K562 (cell line): ENCODE measurements at regions not wholly inside any gene's neighbourhood (a gene's known extent, or its start where the extent isn't known, plus 50 kb on each side); places are given as distances from the start of the nearest gene placed in this dataset.

Experiments used
- ATAC-seq: fragments of 200-7000 bp; cut with Tn5 transposase; 3 replicates; pipeline ENCODE4 v1.9.1; 2020; ENCODE audit warnings: moderate library complexity
- BruUV-seq: library from RNA; stranded (reverse); fragments of 400-500 nt; replicated peaks from 2 replicates; lab custom pipeline; 2021; lab: Mats Ljungman, UMichigan
- CTCF ChIA-PET: fragments of 300-600 bp; formaldehyde crosslinking; extraction: SDS; loops from one replicate; lab custom pipeline; 2021; ENCODE audit warnings: low intra/inter-chr PET ratio; lab: Yijun Ruan, JAX
- POLR2A ChIA-PET: fragments of 300-600, 350-650 bp; sonication (Branson Sonifier 250); formaldehyde crosslinking; extraction: SDS; loops from one replicate; lab custom pipeline; 2021; ENCODE audit warnings: antibody characterized with exemption, inconsistent platforms; lab: Yijun Ruan, JAX
- DNase-seq, 4 experiments: peaks; one replicate each; pipeline versions ENCODE4 v3.0.0 to v3.0.0-alpha.2; 2011 to 2018; ENCODE audit warnings: low spot score in 3 of 4, mixed read lengths in 3 of 4; ENCODE audit errors: extremely low read depth in 1 of 4
- FAIRE-seq: peaks from 2 replicates; lab custom pipeline; 2011; peaks lifted over from hg19 to GRCh38; lab: Jason Lieb, UNC
- H2AFZ ChIP-seq: 2 replicates; pipeline ENCODE4 v1.6.0; 2011; ENCODE audit warnings: low read depth, low read length, control low read depth, inconsistent platforms
- H3K27ac ChIP-seq: fragments of 200-600 bp; 3 replicates; pipeline ENCODE4 v1.8.0; 2011; ENCODE audit warnings: low read depth, mild to moderate bottlenecking, control low read depth, inconsistent platforms, low read length, moderate library complexity, mixed read lengths; ENCODE audit errors: extremely low read depth
- H3K27me3 ChIP-seq, 2 experiments: fragments of 300-600 bp in 1 of 2; 2 replicates in 1 of 2; 3 replicates in 1 of 2; pipeline versions ENCODE4 v1.6.0 to v1.8.0; 2011; ENCODE audit warnings: inconsistent platforms in 2 of 2, low read length in 2 of 2, mild to moderate bottlenecking in 1 of 2, mixed read lengths in 1 of 2, moderate library complexity in 1 of 2; ENCODE audit not compliant: control insufficient read depth in 2 of 2, insufficient read depth in 2 of 2
- H3K36me3 ChIP-seq: fragments of 300-600 bp; 3 replicates; pipeline ENCODE4 v1.8.0; 2011; ENCODE audit warnings: mild to moderate bottlenecking, low read length, inconsistent platforms; ENCODE audit not compliant: control insufficient read depth, insufficient read depth
- H3K4me1 ChIP-seq, 2 experiments: fragments of 200-600 bp in 1 of 2; replicated peaks in 1 of 2; 2 replicates in 1 of 2; 3 replicates in 1 of 2; pipeline versions ENCODE4 v1.5.1 to v1.8.0; 2011; ENCODE audit warnings: inconsistent platforms in 2 of 2, low read length in 2 of 2, mild to moderate bottlenecking in 1 of 2, mixed read lengths in 1 of 2, moderate library complexity in 1 of 2; ENCODE audit not compliant: control insufficient read depth in 2 of 2, insufficient read depth in 2 of 2
- H3K4me2 ChIP-seq: 2 replicates; pipeline ENCODE4 v1.6.1; 2011; ENCODE audit warnings: low read length, control low read depth, inconsistent platforms, mixed read lengths; ENCODE audit not compliant: insufficient read depth
- H3K4me3 ChIP-seq: fragments of 200-600 bp; sonication (generic), shearing (Covaris generic); 2 replicates; pipeline ENCODE4 v1.5.1; 2016; ENCODE audit warnings: control low read depth, inconsistent platforms
- H3K79me2 ChIP-seq: fragments of 200-600 bp; 3 replicates; pipeline ENCODE4 v1.8.0; 2011; ENCODE audit warnings: low read length, inconsistent platforms; ENCODE audit not compliant: control insufficient read depth, insufficient read depth
- H3K9ac ChIP-seq, 2 experiments: 2 replicates each; pipeline versions ENCODE4 v1.6.0 to v1.6.1; 2011; ENCODE audit warnings: low read depth in 2 of 2, low read length in 2 of 2, control low read depth in 1 of 2, inconsistent platforms in 1 of 2, mild to moderate bottlenecking in 1 of 2, mixed read lengths in 1 of 2; ENCODE audit not compliant: insufficient read depth in 1 of 2
- H3K9me1 ChIP-seq: one replicate; pipeline ENCODE4 v1.6.0; 2011; ENCODE audit warnings: inconsistent platforms, mild to moderate bottlenecking, low read length, moderate library complexity; ENCODE audit not compliant: control insufficient read depth, insufficient read depth
- H3K9me3 ChIP-seq: replicated peaks from 2 replicates; pipeline ENCODE4 v1.5.1; 2011; ENCODE audit warnings: low read depth, low read length, inconsistent platforms; ENCODE audit not compliant: control insufficient read depth, insufficient read depth
- H4K20me1 ChIP-seq: replicated peaks from 2 replicates; pipeline ENCODE4 v1.6.1; 2011; ENCODE audit warnings: low read length, inconsistent platforms, mixed read lengths; ENCODE audit not compliant: control insufficient read depth, insufficient read depth
- CCAR2 ChIP-seq: fragments of 200-400 bp; formaldehyde crosslinking; IDR thresholded peaks from 2 replicates; pipeline ENCODE4 v1.6.1; 2017; ENCODE audit warnings: mild to moderate bottlenecking, low read depth, low read length
- COPS2 ChIP-seq: fragments of 450-650 bp; conservative IDR thresholded peaks from 2 replicates; pipeline ENCODE4 v1.6.1; 2016; ENCODE audit warnings: mild to moderate bottlenecking, moderate library complexity
- E2F6 ChIP-seq, 2 experiments: IDR thresholded peaks; 2 replicates each; pipeline ENCODE4 v1.6.1; 2011; ENCODE audit warnings: borderline replicate concordance in 1 of 2, control low read depth in 1 of 2, low read depth in 1 of 2, low read length in 1 of 2, mild to moderate bottlenecking in 1 of 2, mixed read lengths in 1 of 2, moderate library complexity in 1 of 2; ENCODE audit not compliant: insufficient read depth in 1 of 2, insufficient read length in 1 of 2, poor library complexity in 1 of 2, severe bottlenecking in 1 of 2; ENCODE audit errors: extremely low read depth in 1 of 2
- HMBOX1 ChIP-seq: sonication (generic); IDR thresholded peaks from 2 replicates; pipeline ENCODE4 v1.6.1; 2016
- MEIS2 ChIP-seq: fragments of 450-650 bp; IDR thresholded peaks from 2 replicates; pipeline ENCODE4 v1.6.1; 2014; ENCODE audit warnings: mild to moderate bottlenecking; ENCODE audit not compliant: partially characterized antibody
- PBX2 ChIP-seq, 2 experiments: IDR thresholded peaks in 1 of 2; conservative IDR thresholded peaks in 1 of 2; 2 replicates each; pipeline ENCODE4 v1.6.1; 2016; ENCODE audit warnings: low read depth in 2 of 2, mild to moderate bottlenecking in 1 of 2, missing compliant biosample characterization in 1 of 2, missing genetic modification characterization in 1 of 2, moderate library complexity in 1 of 2
- PURB ChIP-seq: sonication (generic); formaldehyde crosslinking; IDR thresholded peaks from 2 replicates; pipeline ENCODE4 v1.9.0; 2021; ENCODE audit warnings: low read depth, mild to moderate bottlenecking, missing genetic modification reagents
- RBM15 ChIP-seq: fragments of 200-400 bp; formaldehyde crosslinking; IDR thresholded peaks from 2 replicates; pipeline ENCODE4 v1.6.1; 2018; ENCODE audit warnings: mild to moderate bottlenecking, low read length, moderate library complexity; ENCODE audit not compliant: insufficient read depth
- ZBTB33 ChIP-seq: sonication (generic); formaldehyde crosslinking; IDR thresholded peaks from 2 replicates; pipeline ENCODE4 v1.8.1; 2023; ENCODE audit warnings: mild to moderate bottlenecking, missing genetic modification reagents
- ZNF280B ChIP-seq: fragments of 250-450 bp; sonication (Bioruptor Pico); IDR thresholded peaks from 2 replicates; pipeline ENCODE4 v1.5.1; 2021; ENCODE audit warnings: mild to moderate bottlenecking
- WGBS: fragments of 100-300 bp; shearing (Covaris generic); methylation state at CpG from one replicate; pipeline ENCODE4 v1.1.6; 2016; ENCODE audit warnings: low coverage, mixed read lengths; ENCODE audit not compliant: insufficient coverage; ENCODE audit errors: missing lambda C conversion rate; 5-methylcytosine and 5-hydroxymethylcytosine counted together
- in situ Hi-C: fragments of 300-500 bp; cut with MboI; formaldehyde crosslinking; loops from 4 replicates; pipeline ENCODE4 v1.15.0; 2018; ENCODE audit warnings: inconsistent platforms, mixed read lengths
- intact Hi-C: fragments of 100-400 bp; cut with micrococcal nuclease; formaldehyde crosslinking; loops from 2 replicates; pipeline ENCODE4 v1.14.2; 2022

- FAIRE-seq: no peak
- 4% methylated on average over 11 of the region's 11 CpGs for WGBS
- Histone ChIP-seq H2AFZ (no peak overlapping the region), H3K9ac (no peak overlapping the region), H3K4me1 (no peaks in the 10 kb centered on the region), H3K9me1 (no peaks in the 10 kb centered on the region), H3K4me3 (no peak overlapping the region), H3K79me2 (no peaks in the 10 kb centered on the region), H3K4me2 (no peak overlapping the region), H3K36me3 (no peaks in the 10 kb centered on the region), H3K27ac (no peak overlapping the region), H3K9me3 (no peaks in the 10 kb centered on the region; the same call in 1 of the 2 replicates), H4K20me1 (no peaks in the 10 kb centered on the region), H3K27me3 (peaks cover 23 to 40% of the 10 kb centered on the region in 2 experiments)
- CTCF ChIA-PET: no interaction called here
- in situ Hi-C loops (no loop called here), intact Hi-C loops (no loop called here)
- POLR2A ChIA-PET: no interaction called here
- no peak for ATAC-seq
- no peak for TF ChIP-seq COPS2
- no peak for TF ChIP-seq RBM15
- TF ChIP-seq HMBOX1: peak; percentile 29; the same call in 1 of the 2 replicates
- no peak for TF ChIP-seq ZNF280B
- TF ChIP-seq PBX2 (CRISPR knock-in tag; IDR thresholded peaks at IDR 0.05; ENCODE audit: low read depth): no peak
- peak; percentile 82 for TF ChIP-seq PBX2 (tag; conservative IDR thresholded peaks at IDR 0.05; ENCODE audit: low read depth)
- no peak for TF ChIP-seq PURB
- TF ChIP-seq CCAR2: no peak
- peak; percentile 33 for TF ChIP-seq MEIS2
- TF ChIP-seq ZBTB33 (CRISPR knock-in tag): no peak
- no peak for TF ChIP-seq E2F6 (IDR thresholded peaks at IDR 0.05; ENCODE audit: borderline replicate concordance in 1 of 2, extremely low read depth in 1 of 2, insufficient read depth in 1 of 2, insufficient read length in 1 of 2, low read depth in 1 of 2, low read length in 1 of 2, poor library complexity in 1 of 2, severe bottlenecking in 1 of 2)
- BruUV-seq: no TSS peak
- no peak for DNase-seq
Observed at GRCh38 chr12:111270239-111270638, 98.7 kb downstream of the PHETA1 start.
